HG03045 (cell line): ENCODE measurements at regions not wholly inside any gene's neighbourhood (a gene's known extent, or its start where the extent isn't known, plus 50 kb on each side); places are given as distances from the start of the nearest gene placed in this dataset.
"Not testable (repeated sequence)": the region's sequence is repeated elsewhere in the genome, so short reads cannot be mapped to it uniquely, and the experiment has no call there.

Source experiments
- ATAC-seq: cut with Tn5 transposase; IDR thresholded peaks from one replicate; pipeline ENCODE4 v1.9.1; 2021; ENCODE audit warnings: mild to moderate bottlenecking, moderate library complexity; ENCODE audit not compliant: unreplicated experiment

GRCh38 chr10:27347827-27348207, 107.2 kb upstream of the ACBD5 start:
- ATAC-seq, result not testable (repeated sequence)

- peak; percentile 53 for ATAC-seq
Observed at GRCh38 chr10:27345455-27345920, 104.9 kb upstream of the ACBD5 start.

- ATAC-seq, result peak; percentile 74
Observed at GRCh38 chr10:27344568-27345454, 104.2 kb upstream of the ACBD5 start.

- no peak for ATAC-seq
Observed at GRCh38 chr10:27341001-27341400, 100.4 kb upstream of the ACBD5 start.

DNA sequence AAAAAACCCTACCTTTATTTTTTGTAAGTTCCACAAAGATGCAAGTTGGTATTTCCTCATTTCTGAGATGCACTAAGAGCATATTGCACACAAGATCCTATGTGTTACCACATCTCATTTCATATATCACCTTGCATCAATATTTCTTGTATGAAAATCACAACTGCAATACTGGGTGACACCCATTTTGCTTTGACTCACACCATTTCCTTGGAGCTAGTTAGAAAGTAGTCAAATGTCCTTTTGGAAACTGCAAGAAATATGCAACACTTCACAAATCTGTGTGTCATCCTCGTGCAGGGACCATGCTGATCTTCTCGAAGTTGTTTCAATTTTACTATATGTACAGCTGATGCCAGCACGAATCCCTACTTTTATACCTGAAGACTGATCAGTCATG, 94.6 kb upstream of the ACBD5 start:
- not testable (repeated sequence) for ATAC-seq

GRCh38 chr10:27330074-27330473, 89.5 kb upstream of the ACBD5 start:
- no peak for ATAC-seq

GRCh38 chr10:27328946-27329345, 88.3 kb upstream of the ACBD5 start:
- no peak for ATAC-seq

DNA sequence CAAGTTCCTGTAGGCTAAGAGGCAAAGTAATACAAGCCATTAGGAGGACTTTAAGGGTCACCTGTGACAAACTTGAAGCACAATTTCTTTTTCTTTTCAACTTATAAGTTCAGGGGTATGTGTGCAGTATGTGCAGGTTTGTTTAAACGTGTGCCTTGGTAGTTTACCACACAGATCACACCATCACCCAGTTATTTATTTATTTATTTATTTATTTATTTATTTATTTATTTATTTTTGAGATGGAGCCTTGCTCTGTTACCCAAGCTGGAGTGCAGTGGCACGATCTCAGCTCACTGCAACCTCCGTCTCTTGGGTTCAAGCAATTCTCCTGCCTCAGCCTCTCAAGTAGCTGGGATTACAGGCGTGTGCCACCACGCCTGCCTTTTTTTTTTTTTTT, 86.2 kb upstream of the ACBD5 start:
- not testable (repeated sequence) for ATAC-seq

DNA sequence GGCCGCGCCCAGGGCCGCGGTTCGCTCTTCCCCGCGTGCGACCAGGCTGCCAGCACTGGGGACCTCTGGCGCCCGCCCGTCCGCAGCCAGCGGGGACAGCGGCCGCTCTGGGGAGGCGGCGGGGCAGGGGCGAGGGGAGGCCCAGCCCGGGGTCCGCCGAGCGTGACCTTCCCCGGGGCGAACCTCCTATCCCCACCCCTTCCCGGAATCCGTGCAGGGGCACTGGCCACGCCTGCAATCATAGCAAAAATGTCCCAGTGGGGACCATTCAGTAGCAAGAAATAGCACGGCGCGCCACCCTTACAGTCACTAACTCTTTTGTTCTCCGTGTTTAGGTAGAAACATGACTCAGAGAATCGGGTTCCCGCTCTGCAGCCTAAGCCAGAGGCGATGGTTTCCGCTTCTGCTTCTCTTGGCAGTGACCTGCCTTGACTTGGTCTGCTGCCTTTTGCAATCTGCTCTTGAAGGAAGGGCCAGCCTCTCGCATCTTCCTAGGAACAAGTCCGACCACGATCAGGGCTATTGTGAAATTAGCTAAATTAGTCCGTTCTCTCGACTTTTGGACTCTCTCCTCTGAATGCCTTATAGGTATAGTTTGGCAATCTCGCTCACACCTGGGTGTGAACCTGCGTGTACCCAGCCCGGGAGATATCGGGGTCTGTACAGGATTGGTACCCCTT, 79.3 kb upstream of the ACBD5 start:
- ATAC-seq, result peak; percentile 70

GRCh38 chr10:27319139-27319538, 78.5 kb upstream of the ACBD5 start:
- not testable (repeated sequence) for ATAC-seq

GRCh38 chr10:27315082-27315481, 74.5 kb upstream of the ACBD5 start:
- not testable (repeated sequence) for ATAC-seq

- not testable (repeated sequence) for ATAC-seq
Observed at GRCh38 chr10:27313586-27313985, 73.0 kb upstream of the ACBD5 start.

DNA sequence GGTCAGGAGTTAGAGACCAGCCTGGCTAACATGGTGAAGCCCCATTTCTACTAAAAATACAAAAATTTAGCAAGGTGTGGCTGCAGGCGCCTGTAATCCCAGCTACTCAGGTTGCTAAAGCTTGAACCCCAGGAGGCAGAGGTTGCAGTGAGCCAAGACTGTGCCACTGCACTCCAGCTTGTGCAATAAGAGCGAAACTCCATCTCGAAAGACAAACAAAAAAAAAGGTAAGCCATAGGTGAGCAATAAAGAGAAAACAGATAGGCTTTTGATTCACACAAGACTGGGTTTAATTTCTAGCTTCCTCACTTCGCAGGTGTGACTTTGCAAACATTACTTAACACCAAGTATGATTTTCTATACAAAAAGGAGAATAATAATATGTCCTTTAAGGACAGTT, 72.3 kb upstream of the ACBD5 start:
- ATAC-seq, result no peak

DNA sequence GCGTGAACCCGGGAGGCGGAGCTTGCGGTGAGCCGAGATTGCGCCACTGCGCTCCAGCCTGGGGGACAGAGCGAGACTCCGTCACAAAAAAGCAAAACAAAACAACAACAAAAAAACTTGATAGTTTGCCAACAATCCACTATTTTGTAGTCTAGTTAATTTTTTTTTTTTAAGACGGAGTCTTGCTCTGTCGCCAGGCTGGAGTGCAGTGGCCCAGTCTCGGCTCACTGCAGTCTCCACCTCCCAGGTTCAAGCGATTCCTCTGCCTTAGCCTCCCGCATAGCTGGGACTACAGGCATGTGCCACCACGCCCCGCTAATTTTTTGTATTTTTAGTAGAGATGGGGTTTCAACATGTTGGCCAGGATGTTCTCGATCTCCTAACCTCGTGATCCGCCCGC, 71.2 kb upstream of the ACBD5 start:
- ATAC-seq, result not testable (repeated sequence)

GRCh38 chr10:27298522-27298850, 57.9 kb upstream of the ACBD5 start:
- ATAC-seq, result not testable (repeated sequence)

DNA sequence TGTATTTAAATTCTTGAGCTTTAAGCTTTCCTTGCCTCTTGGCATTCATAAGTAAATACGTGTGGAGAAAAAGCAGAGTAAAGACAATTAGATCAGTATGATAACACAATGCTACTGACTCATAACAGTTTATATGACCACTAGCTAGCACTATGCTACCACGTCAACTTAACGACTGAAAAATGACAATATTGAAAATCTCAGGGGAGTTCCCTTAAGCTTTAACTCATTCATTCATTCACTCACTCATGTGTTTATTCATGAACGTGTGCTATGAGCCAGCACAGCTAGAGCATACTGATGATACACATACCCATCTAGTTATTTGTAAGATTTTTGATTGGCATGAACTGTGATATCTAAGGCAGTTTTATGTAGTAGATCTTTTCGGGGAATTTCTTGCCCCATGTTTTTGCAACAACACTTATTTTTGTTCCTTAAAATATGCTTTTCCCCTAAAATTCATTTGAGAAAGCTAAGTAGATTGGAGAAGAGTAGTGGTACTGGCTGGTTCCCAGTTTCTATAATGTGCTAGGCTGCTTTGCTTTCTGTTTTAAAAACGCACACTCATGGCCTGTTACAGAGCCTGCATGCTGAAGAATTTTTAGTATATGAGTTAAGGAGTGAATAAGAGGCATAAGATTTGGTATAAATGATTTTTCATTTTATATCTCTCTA, 57.4 kb upstream of the ACBD5 start:
- ATAC-seq, result no peak

DNA sequence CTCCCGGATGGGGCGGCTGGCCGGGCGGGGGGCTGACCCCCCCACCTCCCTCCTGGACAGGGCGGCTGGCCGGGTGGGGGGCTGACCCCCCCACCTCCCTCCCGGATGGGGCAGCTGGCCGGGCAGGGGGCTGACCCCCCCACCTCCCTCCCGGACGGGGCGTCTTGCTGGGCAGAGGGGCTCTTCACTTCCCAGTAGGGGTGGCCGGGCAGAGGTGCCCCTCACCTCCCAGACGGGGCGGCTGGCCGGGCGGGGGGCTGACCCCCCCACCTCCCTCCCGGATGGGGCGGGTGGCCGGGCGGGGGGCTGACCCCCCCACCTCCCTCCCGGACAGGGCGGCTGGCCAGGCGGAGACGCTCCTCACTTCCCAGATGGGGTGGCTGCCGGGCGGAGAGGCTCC, 55.7 kb upstream of the ACBD5 start:
- ATAC-seq, result not testable (repeated sequence)

DNA sequence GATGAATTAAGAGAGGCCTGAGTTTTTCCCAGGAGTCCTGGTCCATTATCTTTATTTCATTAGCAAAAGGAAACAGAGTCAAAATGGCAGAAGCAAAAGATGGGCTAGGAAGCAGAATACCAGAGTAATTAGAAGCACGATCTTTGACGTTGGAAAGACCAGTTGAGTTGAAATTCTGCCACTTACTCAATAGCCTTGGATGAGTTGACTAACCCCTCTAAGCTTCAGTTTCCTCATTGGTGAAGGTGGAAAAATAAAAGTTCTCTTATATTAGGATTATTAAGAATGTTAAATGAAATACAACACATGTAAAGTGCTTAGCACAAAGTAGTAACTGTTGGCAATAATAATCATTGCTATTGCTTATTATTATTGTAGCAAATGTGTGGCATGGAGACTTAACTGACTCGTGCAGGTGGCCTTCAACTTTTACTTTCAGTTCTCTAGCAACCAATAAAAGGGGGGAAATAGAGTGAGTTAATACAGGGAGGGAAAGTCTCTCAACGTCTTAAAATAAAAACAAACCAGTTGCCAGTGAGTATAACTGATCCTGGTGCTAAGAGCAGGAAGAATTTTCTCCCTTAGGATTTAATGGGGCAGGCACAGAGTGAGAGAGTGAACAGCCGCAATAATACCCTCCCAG, 50.8 kb upstream of the ACBD5 start:
- peak; percentile 70 for ATAC-seq
